ENCODE measurements at regions not wholly inside any gene's neighbourhood (a gene's known extent, or its start where the extent isn't known, plus 50 kb on each side); places are given as distances from the start of the nearest gene placed in this dataset.

DNA sequence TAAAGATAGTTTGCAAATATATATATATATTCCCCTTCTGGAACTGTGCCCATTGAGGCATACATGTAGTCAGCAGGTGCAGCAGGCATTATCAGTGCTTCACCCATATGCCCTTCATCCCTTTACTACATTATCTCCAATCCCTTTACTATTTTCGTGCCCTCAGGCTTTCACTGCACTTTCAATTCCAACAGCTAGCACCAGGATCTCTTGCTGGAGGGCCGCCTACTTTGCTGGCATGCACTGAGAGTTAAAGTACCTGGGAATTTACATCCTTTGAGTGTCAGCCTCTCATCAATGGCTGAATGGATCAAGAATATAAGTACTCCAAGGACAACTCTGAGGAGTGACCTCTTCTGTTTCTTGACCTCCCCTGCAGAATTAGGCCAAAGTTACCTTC, 222.1 kb upstream of the CFAP20DC start:
- TF ChIP-seq CTCF (IDR thresholded peaks at IDR 0.05) (no peak), EP300 (IDR thresholded peaks at IDR 0.05) (no peak)
